Activated CD4-positive, alpha-beta T cell treated with anti-CD3 and anti-CD28 coated beads, Interleukin-2, Interleukin-6, amounts not matched to agents 100 ng/mL and 50 ng/mL, durations not matched to agents 16 hours and 8 hours (primary cell): ENCODE measurements at regions not wholly inside any gene's neighbourhood (a gene's known extent, or its start where the extent isn't known, plus 50 kb on each side); places are given as distances from the start of the nearest gene placed in this dataset.
A peak's percentile ranks its signal among the peaks of the same experiment; 100 is the strongest.
"Not testable (repeated sequence)": the region's sequence is repeated elsewhere in the genome, so short reads cannot be mapped to it uniquely, and the experiment has no call there.

ENCODE experiments used
- DNase-seq: peaks from one replicate; pipeline ENCODE4 v3.0.0-alpha.2; 2020

DNA sequence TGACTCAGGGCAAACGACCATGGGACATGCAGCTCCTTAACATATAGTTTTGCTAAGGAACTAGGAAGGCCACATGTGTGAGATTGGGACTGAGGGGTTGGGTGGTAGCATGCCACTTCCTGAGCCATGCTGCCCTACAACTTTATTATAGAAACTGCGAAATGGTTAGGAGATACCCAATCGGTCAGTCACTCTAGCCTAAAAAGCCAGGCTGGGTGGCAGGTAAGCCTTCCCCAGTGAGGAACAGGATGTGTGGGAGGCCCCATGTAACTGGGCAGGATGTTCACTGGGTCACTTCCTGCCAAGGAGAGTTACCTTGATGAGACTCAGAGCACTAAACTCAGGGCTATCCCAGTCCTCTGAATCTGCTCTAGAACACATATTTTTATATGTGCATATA lies 123.5 kb downstream of the MAP3K7 start:
- DNase-seq, result peak; percentile 71

DNA sequence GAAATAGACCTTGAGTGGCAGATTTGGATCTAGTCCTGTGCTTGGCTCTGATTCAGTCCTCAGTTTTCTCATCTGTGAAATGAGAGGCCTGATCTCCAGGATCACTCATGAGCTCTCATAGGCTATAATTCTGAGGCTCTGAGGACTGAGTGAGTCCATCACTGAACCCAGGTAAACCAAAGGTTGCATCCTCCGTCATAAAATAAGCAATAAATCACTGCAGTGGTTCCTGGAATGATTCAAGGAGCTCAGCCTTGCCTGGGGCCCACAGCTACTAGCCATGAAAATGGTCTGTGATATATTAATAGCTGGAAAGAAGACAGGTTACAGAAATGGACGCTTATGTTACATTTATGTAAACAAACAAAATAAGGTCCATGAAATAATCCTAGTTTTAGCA lies 124.8 kb downstream of the MAP3K7 start:
- DNase-seq, result no peak

DNA sequence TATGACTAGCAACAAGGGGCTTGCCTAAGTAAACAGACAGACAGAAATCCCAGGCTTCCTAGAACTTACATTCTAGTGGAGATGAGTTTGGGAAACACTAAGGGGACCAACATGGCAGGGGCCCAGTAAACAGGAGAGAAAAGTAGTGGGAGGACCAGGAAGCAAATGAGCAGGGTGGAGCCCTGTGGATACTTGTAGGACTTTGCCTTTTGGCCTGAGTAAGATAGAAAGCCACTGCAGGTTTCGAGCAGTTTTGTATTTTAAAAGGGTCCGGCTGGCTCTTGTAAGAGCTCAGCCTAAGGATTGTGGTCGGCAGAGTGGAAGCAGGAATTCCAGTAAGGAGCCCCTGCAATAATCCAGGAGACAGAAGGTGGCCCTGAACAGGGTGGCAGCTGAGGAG lies 125.5 kb downstream of the MAP3K7 start:
- DNase-seq, result no peak

DNA sequence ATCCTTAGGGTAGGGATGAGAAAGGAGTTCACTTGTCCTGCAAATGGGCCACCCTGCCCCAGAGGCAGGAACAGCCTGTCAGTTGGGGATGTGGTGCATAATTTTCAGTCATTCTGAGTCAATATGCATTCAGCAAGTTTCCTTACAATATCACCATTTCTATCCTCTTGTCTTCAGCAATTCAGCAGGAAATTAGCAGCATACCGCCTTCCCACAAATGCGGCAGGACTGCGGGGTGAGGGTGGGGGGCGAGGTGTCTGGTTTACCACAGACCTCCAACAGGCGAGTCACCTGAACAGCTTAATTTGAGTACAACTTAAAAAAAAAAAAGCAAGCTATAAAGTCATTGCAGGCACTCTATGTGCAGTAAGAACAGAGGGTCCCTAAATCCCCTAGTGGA lies 126.8 kb downstream of the MAP3K7 start:
- DNase-seq, result peak; percentile 48

DNA sequence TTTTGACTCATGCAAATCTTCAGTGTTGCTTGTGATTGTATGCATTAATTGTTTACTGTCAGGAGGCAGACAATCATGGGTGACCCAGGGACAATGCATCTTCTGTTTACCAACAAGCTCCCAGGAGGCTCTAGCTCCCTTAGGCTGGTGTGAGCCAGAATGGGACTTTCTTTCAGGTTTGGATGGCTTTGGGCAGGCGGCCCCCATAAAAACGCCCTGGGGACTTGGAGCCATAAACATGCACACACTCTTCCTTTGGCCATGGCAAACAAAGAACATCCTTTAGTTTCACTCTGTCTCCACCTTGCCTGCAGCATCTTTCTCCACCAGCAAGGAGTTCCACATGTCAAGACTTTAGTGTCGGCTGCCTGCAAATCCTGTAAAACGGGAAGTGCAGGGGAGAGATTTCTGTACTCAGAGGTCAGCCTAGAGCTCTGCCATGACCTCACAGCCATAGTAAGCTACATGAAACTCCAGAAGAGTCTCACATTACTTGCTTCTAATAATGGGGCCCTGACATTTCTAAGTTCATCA lies 127.6 kb downstream of the MAP3K7 start:
- no peak for DNase-seq

DNA sequence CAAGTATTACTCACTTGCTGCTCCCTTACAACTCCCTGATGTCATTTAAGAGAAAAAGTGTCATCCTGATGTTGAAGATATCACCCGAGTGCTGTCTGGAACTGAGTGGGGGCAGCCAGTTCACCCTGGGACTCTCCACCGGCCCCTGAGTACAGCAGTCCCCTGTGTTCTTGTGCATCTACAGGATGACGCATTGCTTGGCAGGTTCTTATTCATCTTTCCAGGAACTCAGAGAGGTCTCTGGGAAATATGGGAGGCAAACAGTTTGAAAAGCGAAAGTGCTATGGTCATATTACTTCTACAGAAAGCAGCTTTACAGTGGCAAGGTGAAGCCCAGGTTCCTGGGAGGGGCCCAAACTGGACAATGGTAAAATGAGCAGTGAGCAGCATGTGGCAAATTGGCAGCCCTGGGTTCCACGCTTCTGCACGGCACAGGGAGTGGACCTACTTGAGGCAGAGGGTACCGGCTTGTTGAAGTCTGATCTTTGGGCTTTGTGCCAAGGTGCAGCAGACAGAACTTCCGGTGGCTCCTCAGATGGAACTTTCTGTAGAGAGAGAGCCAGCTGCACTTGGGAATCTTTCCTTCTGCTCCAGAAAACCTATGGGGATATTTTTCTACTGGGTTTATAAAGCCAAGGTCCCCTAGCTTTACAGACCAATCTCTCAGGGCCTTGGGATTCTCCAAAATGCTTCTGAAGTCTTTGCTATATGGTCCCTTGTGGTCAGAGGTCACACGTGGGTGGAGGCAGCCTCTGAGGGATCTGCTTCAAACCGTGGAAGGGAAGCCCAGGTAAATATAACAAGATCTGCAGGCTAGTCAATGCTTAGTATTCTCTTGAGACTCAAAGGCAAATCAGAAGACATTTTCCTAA lies 128.3 kb downstream of the MAP3K7 start:
- DNase-seq, result peak; percentile 92

DNA sequence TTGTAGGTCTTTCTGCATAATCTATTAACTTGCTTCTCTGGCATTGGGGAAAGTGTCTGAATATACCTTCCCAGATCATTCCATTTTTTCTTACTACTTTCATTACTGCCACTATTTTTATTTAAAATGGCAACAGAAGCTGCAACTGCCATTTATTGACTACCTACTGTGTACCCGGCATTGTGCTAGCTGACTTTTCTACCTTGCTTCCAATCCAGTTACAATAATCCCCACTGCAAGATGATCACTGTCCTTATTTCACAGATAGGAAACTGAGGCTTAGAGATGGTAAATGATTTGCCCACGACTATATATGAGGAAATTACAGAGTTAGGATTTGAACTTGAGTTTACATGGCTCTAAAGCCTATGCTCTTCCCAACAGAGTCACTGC lies 129.0 kb downstream of the MAP3K7 start:
- DNase-seq, result no peak

DNA sequence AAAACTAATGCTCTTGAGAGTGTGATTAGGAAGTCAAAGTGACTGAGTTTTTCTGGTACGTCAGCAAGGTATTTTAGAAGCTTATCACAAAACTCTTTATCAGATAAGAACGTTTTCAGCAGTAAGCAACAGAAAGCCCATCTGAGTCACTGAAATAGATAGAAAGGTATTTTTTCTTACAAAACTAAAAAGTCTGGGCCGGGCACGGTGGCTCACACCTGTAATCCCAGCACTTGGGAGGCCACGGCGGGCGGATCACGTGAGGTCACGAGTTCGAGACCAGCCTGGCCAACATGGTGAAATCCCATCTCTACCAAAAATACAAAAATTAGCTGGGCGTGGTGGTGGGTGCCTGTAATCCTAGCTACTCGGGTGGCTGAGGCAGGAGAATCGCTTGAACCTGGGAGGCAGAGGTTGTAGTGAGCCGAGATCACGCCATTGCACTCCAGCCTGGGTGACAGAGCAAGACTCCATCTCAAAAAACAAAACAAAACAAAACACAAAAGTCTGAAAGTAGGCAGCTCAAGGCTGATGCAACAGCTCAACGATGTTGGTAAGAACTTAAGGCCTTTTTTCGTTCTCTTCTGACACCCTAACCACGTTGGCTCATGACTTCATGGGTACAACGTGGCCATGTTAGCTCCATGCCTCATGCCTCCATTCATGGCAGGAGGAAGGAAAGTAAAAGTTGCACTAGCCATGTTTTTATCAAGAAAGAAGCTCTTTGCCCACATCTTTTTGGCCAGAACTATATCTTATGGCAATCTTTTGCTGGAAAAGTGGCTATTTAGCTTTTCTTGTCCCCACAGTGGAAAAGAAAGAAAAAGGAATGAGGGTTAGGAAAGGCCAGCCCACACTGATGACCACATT lies 129.6 kb downstream of the MAP3K7 start:
- not testable (repeated sequence) for DNase-seq

DNA sequence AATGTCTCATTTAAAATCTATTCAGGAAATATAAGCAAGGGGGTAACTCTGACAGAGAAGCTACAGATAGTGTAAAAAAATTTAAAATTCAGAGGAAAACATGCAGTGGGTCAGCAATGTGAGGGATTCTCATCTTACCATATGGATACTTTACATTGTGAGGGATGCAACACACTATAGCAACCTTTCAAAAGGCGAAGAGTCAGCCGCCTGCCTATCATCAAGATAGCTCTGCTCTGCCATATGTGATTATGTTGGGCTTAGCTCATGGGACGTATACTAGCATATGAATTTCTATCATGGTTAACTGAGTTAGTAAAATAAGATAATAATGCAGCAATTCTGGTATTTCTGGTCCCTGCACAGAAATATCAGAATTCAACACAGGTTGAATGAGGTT lies 130.9 kb downstream of the MAP3K7 start:
- no peak for DNase-seq

DNA sequence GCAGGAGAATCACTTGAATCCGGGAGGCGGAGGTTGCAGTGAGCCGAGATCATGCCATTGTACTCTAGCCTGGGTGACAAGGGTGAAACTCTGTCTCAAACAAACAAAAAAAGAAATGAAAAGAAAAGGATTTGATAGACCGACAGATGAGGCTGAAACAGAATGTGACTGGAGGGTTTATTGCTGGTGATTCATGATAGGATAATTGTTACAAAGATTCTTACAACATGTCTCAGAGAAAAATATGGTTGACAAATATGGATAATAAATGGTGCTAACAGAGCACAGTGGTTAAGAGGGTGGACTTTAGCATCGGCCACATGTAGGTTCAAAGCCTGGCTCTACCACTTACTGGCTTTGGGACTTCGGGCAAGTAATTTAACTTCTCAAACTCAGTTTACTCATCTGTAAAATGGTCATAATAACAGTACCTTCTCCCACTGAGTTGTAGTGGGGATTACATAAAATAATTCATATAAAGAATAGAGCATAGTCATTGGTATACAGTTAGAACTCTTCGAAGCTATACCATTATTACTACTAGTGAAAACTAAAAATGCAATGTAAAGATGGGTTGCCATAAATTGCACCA lies 131.9 kb downstream of the MAP3K7 start:
- no peak for DNase-seq

DNA sequence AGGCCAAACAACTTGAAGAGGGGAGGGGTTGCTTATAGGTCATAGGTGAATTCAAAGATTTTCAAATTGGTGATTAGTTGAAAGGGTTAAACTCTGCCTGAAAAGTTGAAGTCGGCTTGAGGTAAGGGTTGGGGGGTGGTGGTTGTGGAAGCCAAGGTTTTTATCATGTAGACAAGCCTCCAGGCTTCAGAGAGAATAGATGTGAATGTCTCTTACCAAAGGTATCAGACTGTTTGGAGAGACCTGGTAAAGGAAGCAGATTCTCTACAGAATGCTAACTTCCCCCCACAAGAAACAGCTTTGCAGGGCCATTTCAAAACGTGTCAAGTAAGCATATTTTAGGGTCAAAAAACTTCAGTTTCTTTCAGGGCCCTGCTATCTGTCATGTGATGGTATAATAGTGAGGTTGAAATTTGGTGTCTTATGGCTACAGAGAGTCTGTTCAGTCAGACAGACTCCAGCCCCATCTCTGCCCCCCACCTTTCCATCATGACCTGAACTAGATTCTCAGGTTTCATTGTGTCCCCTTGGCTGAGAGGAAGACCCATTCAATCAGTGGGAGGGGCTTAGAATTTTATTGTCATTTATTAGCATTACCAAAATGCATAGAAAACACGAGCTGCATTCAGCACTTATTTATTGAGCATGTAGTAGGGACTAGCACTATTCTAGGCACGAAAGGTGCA lies 136.5 kb downstream of the MAP3K7 start:
- DNase-seq, result no peak

DNA sequence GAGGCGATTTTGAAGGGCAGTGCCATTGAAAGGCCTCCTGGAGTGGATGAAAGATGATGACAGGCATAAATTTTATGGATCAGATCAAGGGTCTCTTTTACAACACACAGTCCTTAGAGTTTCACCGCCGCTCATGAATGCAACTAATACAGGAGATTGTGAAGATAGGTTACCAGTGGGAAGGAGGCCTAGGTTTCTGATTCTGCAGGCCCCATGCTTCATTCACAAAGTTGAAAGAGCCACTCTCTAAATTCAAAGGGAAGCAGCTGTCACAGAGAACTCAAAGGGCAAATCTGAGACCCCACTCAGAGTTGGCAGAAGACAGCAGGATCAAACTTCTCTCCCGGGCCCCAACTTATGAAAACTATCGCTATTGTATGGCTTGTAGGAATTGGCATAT lies 137.6 kb downstream of the MAP3K7 start:
- no peak for DNase-seq

DNA sequence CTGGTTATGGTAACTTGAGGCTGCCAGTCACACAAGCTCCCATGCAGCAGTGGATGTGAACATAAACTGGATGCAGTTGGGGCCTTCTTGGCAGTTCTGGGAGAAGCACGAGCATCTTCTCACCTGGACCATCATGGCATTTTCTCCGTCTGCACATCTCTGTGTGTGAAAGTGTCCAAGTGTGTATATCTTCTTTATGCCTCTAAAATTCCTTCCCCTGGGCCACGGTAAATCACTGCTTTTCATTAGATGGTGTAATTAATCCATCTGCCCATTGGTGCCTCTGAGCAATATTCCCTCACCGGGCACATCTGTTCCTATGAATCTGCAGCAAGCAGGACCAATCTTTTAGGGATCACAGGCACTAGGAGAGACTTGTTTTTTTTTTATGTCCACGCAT lies 138.0 kb downstream of the MAP3K7 start:
- no peak for DNase-seq

DNA sequence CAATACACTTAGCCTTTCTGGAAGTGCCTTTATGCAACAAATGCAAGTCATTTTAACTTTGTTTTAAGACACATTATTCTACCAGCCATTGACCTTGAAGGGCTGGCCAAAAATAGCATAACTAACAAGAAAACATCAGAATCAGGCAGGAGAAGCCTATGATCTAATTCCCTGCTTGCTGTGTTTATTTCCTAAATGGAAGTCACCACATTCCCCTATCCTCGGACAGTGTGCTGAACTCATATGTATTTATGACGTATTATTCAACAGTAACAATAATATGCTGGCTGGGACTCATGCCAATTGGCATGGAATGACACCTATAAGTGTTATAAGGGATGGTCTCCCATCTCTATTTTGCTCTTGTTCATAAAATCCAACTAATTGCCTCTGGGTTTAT lies 140.7 kb downstream of the MAP3K7 start:
- no peak for DNase-seq

DNA sequence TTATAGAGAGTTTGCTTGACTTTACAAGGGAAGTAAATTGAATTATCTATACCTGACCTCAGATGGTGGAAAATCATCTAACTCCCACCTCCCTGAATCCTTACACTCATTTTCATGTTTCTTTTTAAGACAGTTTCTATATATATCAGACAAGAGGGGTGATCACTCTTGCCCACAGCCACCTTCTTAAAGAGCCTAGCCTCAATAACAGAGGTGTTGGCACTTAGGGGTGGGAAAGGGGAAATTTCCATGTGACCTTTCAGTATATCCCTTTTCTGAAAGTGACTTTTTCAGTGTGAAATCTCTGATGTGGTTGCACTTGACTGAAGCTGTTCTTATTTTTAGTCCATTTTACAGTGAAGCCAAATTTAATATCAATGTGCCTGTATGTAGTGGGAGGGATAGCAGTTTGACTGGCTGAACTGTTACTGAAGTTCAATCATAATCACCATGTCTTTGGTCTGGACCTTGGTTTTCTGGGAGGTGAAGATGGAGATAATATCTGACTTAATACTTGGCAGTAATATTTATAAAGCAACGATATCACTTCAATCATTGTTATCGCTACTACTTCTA lies 141.3 kb downstream of the MAP3K7 start:
- no peak for DNase-seq

DNA sequence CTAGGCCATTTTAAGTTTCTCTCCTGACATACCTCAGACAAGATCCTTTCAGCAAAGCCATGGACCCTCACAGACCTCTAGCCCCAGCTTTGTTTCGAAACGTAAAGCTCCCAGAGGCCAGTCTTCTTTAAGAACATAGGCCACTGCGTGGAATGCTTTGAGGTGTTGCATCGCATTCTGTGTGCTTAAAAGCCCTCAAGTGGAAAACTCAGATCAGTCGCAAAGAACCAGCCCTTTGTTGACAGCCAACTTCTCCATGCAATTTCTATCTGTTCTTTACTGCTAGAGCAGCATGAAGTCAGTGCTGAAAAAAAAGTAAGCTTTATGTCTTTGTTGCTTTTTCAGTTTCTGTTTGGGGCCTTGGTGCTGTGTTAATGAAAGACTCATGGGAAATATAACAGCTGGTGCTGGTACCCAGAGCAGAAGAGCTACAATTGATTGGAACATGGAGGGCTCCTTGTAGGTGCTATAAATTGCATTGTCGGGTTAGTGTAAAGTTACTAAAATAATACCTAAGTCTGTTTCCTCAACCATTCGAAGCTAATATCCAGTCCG lies 142.6 kb downstream of the MAP3K7 start:
- DNase-seq, result no peak

DNA sequence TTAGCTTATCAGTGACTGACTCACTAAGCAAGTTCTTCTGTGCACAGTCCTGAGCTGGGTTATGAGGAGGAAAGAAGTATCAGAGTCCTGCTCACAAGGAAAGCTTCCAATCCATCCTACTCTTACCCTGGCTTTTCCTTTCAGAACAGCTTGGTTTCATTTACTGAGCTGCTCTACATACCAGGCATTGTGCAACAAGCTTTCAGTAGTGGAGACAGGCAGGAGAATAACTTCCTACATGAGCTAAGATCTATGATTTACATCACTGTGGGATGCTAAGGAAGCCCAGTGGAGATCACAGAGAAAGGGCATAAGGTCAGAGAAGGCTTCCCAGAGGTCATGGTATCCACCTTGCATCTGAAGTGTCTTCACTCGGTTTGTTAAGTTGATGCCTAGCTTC lies 144.5 kb downstream of the MAP3K7 start:
- DNase-seq, result no peak

DNA sequence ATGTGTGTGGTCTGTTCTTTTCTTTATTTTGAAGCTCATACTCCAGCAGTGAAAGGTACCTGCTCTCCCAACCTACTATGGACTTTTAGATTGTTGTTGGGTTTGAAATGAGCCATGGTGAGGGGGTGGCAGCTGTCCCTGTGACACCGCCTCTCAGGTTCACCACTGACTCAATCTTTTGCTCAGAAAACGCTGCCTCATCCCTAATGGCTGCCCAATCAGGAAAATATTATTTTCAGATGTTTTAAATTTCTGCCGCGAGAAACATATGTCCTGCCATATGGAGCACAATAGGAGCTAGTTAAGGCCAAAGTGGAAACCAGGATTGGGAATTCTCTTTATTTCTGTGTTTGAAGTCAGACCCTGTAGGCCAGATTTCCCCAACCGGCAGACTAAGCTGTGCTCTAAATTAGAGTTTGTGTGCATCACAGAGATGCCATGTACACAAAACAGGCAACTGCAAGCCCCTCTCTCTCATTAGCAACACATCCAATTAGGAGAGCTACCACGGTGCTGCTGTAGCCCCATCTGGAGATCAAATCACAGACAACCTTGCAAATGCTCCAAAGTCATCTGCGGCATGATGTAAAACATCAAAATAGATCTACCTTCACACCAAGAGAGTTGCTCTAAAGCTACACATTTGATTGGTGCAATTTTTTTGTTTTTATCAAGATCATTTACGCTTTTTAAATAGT lies 144.1 kb upstream of the BACH2 start:
- DNase-seq, result no peak

DNA sequence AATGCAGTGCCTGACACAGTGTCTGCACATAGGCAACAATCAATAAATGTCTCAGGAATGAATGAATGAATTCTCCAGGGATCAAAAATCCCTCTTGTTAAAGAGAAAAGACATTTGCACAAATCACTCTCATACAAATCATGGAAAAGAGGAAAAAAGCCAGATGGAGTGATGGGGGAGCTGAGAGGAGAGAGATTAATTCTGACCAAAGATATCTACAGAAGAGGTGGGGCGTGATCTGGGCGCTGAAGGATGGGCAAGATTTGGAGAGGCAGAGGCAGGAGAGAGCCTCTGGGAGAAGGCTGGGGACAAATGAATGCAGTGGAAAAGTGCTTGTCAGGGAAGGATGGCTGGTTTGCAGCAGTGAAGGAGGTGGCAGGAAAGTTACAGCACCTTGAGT lies 142.9 kb upstream of the BACH2 start:
- DNase-seq, result no peak

DNA sequence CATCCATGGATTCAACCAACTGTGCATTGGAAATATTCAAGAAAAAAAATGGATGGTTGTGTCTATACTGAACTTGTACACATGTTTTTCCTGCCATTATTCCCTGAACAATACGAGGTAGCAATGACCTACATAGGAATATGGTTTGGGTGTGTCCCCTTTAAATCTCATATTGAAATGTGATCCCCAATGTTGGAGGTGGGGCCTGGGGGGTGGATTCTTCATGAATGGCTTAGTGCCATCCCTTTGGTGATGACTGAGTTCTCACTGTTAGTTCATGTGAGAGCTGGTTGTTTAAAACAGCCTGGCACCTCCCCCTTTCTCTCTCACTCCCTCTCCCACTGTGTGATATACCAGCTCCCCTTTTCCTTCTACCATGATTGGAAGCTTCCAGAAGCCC lies 139.8 kb upstream of the BACH2 start:
- DNase-seq, result no peak

DNA sequence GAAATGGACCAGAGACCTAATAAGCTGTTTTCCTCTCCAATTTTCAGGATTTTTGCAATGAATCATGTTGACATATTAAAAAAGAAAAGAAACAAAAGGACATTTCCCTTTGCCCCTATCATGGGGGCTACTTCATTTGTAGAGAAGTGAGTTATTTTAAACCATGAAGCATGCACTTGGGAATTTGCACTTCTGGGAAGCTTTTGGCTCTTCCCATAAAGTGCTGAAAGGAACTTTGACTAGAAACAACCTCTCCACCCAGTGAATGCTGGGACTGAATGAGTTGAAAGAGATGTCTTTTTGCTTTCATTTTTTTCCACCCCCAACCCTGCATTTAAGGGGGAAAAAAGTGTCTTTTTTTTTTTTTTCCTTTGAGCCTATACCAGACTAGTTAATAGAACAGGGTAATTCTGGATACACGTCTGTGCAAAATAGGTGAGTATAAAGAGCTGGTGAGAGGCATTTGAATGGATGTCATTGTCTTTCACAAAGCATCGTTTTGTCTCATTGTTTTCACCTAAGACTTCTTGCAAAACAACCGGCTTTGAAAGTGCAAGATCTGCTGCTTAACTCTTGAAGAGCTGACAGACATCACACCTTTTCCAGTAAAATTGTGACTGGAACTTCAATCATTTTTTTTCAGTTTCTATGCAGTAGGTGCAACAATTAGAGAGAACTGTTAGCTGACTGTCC lies 138.7 kb upstream of the BACH2 start:
- DNase-seq, result no peak
